Progenitor cell of endocrine pancreas (in vitro differentiated cells): ENCODE measurements at regions not wholly inside any gene's neighbourhood (a gene's known extent, or its start where the extent isn't known, plus 50 kb on each side); places are given as distances from the start of the nearest gene placed in this dataset.

ENCODE experiments used
- DNase-seq: peaks from one replicate; pipeline ENCODE4 v3.0.0; 2021; ENCODE audit warnings: low spot score; ENCODE audit not compliant: unreplicated experiment
- H3K27ac Mint-ChIP-seq: 2 replicates; pipeline ENCODE4 v1.8.0; 2021; ENCODE audit warnings: mild to moderate bottlenecking, moderate library complexity, mixed read lengths
- H3K27me3 Mint-ChIP-seq: 2 replicates; pipeline ENCODE4 v1.8.0; 2021; ENCODE audit warnings: mixed read lengths
- H3K36me3 Mint-ChIP-seq: 2 replicates; pipeline ENCODE4 v1.8.0; 2022; ENCODE audit warnings: mixed read lengths; ENCODE audit not compliant: insufficient read depth
- H3K4me1 Mint-ChIP-seq: 2 replicates; pipeline ENCODE4 v1.8.0; 2021; ENCODE audit warnings: low read depth, mixed read lengths
- H3K4me3 Mint-ChIP-seq: 2 replicates; pipeline ENCODE4 v1.8.0; 2021; ENCODE audit warnings: low read depth, mild to moderate bottlenecking, moderate library complexity, mixed read lengths
- H3K9me3 Mint-ChIP-seq: 2 replicates; pipeline ENCODE4 v1.8.0; 2021; ENCODE audit warnings: low read depth, mixed read lengths
- CTCF ChIP-seq: fragments of 200-600 bp; sonication (generic); IDR thresholded peaks from one replicate; pipeline ENCODE4 v1.5.0; 2021; ENCODE audit warnings: antibody characterized with exemption, mild to moderate bottlenecking; ENCODE audit not compliant: unreplicated experiment

GRCh38 chr7:101691822-101692384 is 62.8 kb upstream of the MYL10 start:
- Mint-ChIP-seq H3K4me3 (no peak overlapping the region), H3K27me3 (peaks cover 16% of the 10 kb centered on the region), H3K36me3 (no peaks in the 10 kb centered on the region), H3K4me1 (peaks cover 5% of the 10 kb centered on the region), H3K27ac (no peak overlapping the region), H3K9me3 (no peaks in the 10 kb centered on the region)
- TF ChIP-seq CTCF, result no peak
- no peak for DNase-seq

- no peak overlapping the region for H3K4me3 Mint-ChIP-seq
- H3K27me3 Mint-ChIP-seq, result peaks cover 12% of the 10 kb centered on the region
- H3K36me3 Mint-ChIP-seq, result no peaks in the 10 kb centered on the region
- peaks cover 5% of the 10 kb centered on the region for H3K4me1 Mint-ChIP-seq
- no peak for TF ChIP-seq CTCF
- H3K9me3 Mint-ChIP-seq, result no peaks in the 10 kb centered on the region
- peak overlapping the region; percentile 87 for H3K27ac Mint-ChIP-seq
- no peak for DNase-seq
Observed at GRCh38 chr7:101693498-101694091, 64.5 kb upstream of the MYL10 start.

- H3K4me3 Mint-ChIP-seq, result no peak overlapping the region
- peaks cover 3% of the 10 kb centered on the region for H3K4me1 Mint-ChIP-seq
- no peak overlapping the region for H3K27ac Mint-ChIP-seq
- H3K27me3 Mint-ChIP-seq, result peaks cover 9% of the 10 kb centered on the region
- TF ChIP-seq CTCF, result no peak
- no peaks in the 10 kb centered on the region for H3K9me3 Mint-ChIP-seq
- no peak for DNase-seq
- no peaks in the 10 kb centered on the region for H3K36me3 Mint-ChIP-seq
Observed at GRCh38 chr7:101698964-101699363, 69.9 kb upstream of the MYL10 start.

- Mint-ChIP-seq H3K4me1 (peaks cover 3% of the 10 kb centered on the region), H3K36me3 (no peaks in the 10 kb centered on the region), H3K4me3 (no peak overlapping the region), H3K27ac (no peak overlapping the region), H3K27me3 (peaks cover 9% of the 10 kb centered on the region), H3K9me3 (no peaks in the 10 kb centered on the region)
- DNase-seq, result no peak
- no peak for TF ChIP-seq CTCF
Observed at GRCh38 chr7:101699399-101699798, 70.3 kb upstream of the MYL10 start.

- no peak for DNase-seq
- Mint-ChIP-seq H3K27ac (no peak overlapping the region), H3K9me3 (no peaks in the 10 kb centered on the region), H3K27me3 (peaks cover 9% of the 10 kb centered on the region), H3K4me1 (peaks cover 3% of the 10 kb centered on the region), H3K36me3 (no peaks in the 10 kb centered on the region), H3K4me3 (no peak overlapping the region)
- TF ChIP-seq CTCF, result no peak
Observed at GRCh38 chr7:101699881-101700823, 71.1 kb upstream of the MYL10 start.
